LHCN-M2 (cell line): ENCODE measurements at regions not wholly inside any gene's neighbourhood (a gene's known extent, or its start where the extent isn't known, plus 50 kb on each side); places are given as distances from the start of the nearest gene placed in this dataset.
"Not testable (repeated sequence)": the region's sequence is repeated elsewhere in the genome, so short reads cannot be mapped to it uniquely, and the experiment has no call there.

Experiments used
- DNase-seq: peaks from one replicate; pipeline ENCODE4 v3.0.0-alpha.2; 2012; ENCODE audit warnings: low read depth

DNA sequence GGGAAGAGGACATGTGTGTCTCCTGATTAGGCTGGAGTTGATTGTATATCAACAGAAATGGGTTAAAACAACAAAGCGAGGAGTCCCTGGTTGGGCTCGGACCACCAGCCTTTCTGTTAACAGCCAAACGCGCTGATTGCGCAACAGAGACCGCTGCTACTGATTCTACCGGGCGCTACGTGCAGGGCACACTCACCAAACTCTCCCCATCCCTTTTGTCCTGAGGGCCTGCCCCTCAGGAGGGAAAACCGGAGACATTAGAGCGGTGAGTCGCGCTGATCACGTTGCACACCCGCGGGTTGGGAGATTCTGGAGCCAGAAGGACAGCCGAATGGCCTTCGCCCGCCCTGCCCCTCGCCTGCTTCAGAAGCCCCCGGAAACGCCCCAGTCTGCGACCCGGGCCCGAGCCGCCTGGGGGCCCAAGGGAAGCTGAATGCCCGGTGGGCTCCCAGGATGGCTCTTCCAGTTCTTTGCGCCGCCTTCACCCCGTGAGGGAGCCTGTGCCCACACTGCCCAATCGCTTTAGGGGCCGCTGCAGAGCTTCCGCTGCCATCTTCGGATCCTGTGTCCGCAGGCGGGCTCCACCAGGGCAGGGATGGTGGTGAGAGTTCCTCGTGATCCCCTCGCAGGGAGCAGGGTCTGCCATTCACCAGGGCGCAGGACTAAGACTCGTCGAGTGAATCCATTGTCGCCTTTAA lies 165.4 kb upstream of the NBPF11 start:
- no peak for DNase-seq

DNA sequence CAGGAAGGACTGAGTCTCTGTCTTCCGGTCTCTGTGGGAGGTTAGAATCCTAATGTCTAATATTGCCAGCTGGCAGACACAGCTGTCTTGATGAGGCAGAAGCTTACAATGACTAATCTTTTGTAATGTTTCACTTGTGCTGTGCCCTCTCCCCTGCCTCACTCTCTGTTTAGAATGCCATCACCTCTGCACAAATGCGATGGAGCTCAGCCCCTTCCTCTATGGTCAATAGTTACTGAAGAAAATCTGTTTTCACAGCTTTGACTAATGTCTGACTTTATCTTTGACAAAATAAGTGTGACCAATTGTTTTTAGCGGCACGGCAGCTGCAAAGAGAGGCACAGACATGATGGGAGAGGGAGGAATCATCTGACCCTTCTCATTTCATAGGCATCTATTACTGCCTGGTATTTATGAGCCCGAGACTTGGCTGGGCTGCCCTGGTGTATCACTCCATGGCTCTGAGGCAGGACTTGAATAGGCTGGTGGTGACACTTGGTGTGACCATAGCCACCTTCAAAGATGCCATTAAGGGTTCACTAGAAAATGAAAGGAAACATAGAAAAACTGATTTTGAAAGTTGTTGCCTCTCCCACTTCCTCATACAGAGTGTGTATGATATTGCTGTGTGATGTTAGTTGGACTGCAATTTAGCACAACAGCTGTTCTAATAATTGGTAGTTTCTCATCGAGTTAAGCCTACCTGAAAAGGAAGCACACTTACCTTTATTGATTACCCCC lies 163.2 kb upstream of the NBPF11 start:
- DNase-seq = peak; percentile 89

DNA sequence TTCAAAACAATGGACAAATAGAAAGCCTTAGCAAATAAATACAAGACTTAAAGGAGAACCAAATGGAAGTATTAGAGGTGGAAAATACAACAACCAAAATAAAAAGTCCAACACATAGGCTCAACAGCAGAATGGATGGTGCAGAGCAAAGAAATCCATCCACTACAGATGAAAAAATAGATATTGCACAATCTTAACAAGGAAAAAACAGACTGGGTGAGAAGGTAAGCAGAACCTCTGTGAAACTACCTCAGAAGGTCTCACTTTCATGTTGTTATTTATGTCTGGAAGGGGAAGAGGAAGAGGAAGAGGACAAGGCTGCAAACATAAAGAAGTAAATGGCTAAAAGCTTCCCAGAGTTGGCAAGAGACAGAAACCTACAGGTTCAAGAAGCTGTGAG lies 158.7 kb upstream of the NBPF11 start:
- DNase-seq = no peak

DNA sequence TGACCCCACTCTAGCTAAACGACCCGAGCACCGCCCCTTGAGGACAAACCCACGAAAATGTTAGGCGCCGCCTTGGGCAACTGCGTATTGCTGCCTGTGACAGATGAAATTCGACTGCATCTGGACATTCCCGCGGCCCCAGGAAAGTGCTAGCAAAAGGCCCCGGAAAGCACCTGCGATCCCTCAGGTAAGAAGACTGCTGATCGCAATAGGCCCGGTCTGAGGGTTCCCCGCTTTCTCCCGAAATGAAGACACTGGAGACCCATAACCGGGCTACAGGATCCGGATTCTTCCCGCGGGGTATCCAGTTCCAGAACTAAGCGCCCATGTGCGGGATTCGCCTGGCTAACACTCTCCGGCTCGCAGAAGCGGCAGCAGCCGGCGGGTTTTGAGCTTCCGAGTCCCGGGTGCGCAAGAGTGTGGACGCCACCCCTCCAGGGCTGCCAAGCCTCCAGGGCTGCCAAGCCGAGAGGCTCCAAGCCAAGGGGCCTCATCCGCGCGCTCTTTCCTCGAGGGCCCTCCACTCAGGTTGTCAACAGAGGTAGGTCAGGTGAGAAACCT lies 157.9 kb upstream of the NBPF11 start:
- DNase-seq = no peak

DNA sequence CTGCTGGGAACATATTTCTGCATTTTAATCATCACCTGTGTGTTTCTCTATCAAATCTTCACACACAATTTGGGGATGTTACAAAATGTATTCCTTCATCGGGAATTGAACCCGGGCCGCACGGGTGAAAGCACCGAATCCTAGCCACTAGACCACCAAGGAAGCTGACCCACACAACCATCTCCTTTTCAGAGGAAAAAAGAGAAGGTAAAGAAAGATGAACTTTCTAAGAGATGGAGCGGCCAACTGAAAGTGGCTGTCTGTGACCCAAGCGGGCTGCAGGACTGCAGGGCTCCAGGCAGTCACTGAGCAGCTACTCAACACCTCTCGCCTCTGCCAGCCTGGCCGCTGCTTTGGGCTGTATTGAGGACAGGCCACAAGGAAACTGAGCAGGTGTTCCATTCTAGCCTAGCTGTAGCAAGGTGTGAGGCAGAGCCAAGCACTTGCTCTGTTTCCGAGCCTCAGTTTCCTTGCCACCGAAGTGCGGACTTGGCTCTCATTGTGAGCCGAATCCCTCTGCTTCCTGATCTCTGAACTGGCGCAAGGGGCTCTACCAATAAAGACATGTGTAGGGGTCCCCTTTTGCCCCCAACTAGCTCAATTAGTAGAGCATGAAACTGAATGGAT lies 156.9 kb upstream of the NBPF11 start:
- DNase-seq = no peak

DNA sequence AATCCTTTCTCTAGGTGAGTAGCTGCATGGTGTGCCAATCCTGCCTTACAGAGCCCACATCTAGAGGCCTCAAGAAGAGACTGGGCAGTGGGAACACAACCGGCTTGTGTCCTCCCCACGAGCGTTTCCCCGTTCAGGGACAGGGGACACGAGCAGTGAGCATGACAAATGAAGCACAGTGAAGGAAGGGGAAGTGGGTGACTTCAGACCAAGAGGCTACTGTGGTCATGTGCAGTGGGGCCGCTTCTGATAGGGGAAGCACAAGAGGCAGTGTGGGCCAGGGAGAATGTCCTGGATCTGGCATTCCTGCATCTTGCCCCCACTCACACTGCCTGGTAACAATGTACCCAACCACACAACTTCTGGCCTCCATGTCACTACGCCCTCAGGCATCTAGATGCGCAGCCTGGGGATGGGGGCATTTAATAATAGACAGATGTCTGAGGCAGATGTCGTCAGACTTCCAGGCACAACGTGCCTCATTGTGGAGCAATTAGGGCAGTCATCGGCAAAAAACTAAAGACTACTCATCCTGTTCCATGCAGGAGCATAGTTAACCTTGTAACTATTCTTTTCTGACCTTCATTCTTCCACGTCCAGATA lies 155.6 kb upstream of the NBPF11 start:
- DNase-seq = no peak

DNA sequence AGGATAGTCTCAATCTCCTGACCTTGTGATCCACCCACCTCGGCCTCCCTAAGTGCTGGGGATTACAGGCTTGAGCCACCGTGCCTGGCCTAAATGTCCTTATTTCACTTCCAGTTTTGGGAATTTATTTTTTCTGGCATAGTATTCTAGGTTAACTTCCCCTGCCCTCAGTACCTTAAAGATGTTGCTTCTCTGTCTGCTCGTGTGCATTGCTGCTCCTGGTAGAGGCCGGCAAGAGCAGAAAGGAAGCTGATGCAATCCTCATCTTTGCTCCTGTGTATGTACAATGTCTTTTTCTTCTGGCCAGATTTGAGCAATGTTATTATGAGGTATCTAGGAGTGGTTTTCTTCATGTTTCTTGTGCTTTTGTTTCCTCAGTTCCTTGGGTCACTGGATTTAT lies 152.9 kb upstream of the NBPF11 start:
- DNase-seq = not testable (repeated sequence)

DNA sequence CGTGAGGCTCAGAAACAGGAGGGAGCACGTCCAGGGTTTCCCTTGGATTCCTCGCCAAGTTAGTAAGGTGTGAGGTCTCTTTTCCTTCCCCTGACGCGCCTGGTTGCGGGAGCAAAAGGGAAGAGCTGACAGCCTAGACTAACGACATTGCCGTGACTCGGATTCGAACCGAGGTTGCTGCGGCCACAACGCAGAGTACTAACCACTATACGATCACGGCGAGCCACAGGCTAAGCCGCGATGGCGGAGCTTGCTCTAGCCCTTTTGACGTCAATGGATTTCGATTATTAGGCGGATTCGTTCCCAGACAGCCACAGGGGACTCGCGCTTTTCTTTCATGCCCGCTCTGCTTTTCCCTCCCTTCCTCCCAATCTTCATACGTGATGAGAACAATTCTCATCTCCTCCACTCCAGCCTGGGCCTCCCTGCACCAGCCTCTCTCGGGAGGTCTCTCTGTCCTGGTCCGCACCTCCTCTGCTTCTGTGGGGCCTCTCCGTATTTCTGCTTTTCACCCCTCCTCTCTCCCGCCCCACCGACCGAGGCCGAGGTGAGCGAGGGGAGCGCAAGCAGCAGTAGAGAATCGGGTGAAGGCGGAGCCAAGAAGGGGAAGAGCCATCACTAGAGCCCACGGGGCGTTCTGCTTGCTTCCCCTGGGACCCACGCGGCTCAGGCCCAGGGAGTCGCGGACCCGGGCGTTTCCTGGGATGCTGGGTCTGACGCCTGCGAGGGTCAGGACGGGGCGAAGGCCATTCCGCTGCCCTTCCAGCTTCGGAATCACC lies 150.7 kb upstream of the NBPF11 start:
- DNase-seq = not testable (repeated sequence)

DNA sequence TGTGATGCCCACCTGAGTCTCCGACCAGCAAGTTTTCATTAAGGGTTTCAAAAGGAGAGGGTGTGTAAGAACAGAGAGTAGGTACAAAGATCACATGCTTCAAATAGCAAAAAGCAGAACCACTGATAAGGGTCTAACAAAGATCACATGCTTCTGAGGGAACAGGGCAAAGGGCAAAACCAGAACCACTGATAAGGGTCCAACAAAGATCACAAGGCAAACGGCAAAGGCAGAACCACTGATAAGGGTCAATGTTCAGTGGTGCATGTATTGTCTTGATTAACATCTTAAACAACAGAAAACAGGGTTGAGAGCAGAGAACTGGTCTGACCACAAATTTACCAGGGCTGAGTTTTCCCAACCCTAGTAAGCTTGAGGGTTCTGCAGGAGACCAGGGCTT lies 145.8 kb upstream of the NBPF11 start:
- not testable (repeated sequence) for DNase-seq

DNA sequence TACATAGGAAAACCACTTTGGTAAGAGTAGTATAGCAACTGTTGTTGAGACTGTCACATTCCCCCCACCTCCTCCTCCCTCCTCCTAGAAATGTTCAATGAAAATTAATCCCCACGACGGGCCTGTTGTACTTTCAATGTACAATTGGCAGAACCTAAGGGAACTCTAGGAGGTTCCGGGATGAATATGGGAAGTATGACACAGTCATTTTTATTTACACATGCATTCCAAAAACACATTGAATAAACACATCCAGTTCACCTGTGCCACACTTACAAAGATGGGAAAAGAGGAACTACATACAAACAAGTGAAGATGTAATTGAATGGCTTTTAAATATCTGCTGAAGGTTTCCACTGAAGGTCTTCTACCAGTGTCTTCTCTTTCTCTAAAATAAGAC lies 144.4 kb upstream of the NBPF11 start:
- no peak for DNase-seq

DNA sequence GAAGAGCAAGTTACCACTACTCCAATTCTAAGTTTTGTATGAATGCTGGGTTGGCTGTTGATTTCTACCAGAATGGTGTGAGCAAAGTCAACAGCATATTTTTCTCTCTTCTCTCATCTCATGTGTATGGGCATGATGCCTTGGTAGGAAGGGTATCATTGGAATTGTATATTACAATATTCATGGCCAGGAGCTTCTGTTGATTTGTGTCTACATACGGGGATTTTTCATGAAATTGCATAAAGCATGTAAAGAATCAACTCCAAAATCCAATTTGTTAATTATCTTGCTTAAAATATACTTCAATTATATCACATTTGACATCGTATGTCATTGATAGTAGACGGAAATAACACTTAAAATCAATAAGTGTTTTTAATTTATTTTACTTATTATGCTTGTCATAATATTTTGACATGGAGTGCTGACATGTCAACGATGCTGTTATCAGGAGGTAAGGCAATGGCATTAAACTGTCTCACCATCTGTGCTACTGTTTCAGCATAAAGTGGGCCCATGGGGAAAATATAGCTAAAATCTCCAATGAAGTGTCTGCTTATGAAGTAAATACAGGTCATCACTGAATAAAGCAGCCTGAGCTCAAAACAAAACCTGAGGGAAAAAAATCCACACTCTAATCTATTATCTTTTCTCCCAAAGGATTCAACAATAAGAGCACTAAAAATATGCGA lies 142.2 kb upstream of the NBPF11 start:
- no peak for DNase-seq

DNA sequence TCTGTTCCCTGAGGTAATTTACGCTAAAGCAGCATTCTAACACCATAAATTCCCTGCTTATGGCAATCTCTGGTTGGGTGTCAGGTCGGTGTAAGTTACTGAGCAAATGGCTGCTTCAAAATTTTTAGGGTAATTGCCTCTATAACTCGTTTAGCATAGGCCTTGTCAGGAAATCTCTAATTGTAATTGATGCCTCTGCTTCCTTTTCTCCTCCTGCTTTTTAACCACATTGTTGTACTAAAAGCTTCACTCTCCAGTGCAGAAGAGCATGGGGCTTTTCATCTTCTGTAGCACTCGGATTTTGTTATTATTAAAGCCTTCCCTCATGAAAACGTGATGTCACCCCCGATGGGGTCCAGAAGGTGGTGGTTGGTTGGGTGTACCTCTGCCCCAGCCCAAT lies 141.6 kb upstream of the NBPF11 start:
- DNase-seq = no peak

DNA sequence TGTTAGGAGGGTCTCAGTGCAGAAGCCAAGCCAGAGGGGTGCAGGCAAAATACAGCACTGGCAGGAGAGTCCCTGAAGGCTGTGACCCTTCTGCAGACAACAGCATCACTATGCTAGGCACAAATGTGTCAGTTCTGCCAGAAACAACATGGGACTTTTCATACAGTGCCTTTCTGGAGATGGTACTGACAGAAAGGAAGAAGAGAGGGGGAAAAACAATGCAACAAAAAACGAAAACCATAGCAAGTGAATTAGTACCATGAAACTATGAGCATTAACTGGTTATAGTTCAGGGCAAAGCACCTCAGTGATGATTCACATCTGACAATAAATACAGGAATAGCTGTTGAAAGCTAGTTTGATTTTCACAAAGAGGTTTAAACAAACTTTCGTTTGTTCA lies 140.8 kb upstream of the NBPF11 start:
- no peak for DNase-seq

DNA sequence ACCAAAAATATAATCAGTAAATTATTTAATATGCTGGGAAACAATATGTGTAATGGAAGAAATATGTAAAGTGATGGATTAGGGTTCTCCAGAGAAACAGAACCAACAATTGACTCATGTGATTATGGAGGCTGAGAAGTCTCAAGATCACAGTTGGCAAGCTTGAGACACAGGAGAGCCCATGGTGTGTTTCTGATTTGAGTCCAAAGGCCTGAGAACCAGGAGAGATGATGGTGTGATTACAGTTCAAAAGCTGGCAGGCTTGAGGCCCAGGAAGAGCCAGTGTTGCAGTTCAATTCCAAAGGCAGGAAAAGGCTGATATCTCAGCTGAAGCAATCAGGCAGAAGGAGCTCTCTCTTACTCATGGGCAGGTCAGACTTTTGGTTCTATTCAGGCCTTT lies 138.8 kb upstream of the NBPF11 start:
- DNase-seq = peak; percentile 5

DNA sequence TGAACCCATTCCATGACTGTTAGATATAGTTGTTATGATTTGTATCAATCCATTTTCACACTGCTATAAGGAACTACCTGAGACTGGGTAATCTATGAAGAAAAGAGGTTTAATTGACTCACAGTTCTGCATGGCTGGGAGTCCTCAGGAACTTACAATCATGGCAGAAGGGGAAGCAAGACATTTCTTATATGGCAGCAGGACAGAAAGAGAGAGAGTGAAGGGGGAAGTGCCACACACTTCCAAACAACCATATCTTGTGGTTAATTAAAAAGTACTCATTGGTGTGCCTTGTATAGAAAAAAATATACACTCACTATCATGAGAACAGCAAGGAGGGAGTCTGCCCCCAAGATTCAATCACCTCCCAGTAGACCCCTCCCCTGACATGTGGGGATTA lies 137.6 kb upstream of the NBPF11 start:
- no peak for DNase-seq

DNA sequence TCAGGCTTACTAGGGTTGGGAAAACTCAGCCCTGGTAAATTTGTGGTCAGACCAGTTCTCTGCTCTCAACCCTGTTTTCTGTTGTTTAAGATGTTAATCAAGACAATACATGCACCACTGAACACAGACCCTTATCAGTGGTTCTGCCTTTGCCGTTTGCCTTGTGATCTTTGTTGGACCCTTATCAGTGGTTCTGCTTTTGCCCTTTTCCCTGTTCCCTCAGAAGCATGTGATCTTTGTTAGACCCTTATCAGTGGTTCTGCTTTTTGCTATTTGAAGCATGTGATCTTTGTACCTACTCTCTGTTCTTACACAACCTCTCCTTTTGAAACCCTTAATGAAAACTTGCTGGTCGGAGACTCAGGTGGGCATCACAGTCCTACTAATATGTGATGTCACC lies 133.9 kb upstream of the NBPF11 start:
- DNase-seq = not testable (repeated sequence)

DNA sequence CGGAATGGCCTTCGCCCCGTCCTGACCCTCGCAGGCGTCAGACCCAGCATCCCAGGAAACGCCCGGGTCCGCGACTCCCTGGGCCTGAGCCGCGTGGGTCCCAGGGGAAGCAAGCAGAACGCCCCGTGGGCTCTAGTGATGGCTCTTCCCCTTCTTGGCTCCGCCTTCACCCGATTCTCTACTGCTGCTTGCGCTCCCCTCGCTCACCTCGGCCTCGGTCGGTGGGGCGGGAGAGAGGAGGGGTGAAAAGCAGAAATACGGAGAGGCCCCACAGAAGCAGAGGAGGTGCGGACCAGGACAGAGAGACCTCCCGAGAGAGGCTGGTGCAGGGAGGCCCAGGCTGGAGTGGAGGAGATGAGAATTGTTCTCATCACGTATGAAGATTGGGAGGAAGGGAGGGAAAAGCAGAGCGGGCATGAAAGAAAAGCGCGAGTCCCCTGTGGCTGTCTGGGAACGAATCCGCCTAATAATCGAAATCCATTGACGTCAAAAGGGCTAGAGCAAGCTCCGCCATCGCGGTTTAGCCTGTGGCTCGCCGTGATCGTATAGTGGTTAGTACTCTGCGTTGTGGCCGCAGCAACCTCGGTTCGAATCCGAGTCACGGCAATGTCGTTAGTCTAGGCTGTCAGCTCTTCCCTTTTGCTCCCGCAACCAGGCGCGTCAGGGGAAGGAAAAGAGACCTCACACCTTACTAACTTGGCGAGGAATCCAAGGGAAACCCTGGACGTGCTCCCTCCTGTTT lies 128.9 kb upstream of the NBPF11 start:
- not testable (repeated sequence) for DNase-seq

DNA sequence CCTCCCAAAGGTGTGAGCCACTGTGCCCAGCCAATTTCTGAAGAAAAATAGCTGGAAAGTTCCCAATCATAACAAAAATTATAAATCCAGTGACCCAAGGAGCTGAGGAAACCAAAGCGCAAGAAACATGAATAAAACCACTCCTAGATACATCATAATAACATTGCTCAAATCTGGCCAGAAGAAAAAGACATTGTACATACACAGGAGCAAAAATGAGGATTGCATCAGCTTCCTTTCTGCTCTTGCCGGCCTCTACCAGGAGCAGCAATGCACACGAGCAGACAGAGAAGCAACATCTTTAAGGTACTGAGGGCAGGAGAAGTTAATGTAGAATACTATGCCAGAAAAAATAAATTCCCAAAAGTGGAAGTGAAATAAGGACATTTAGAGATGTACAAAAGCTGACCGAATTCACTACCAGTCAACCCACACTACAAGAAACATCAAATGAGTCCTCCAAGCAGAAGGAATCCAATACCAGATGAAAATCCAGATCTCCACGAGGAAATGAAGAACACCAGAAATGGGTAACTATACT lies 127.0 kb upstream of the NBPF11 start:
- DNase-seq = not testable (repeated sequence)

DNA sequence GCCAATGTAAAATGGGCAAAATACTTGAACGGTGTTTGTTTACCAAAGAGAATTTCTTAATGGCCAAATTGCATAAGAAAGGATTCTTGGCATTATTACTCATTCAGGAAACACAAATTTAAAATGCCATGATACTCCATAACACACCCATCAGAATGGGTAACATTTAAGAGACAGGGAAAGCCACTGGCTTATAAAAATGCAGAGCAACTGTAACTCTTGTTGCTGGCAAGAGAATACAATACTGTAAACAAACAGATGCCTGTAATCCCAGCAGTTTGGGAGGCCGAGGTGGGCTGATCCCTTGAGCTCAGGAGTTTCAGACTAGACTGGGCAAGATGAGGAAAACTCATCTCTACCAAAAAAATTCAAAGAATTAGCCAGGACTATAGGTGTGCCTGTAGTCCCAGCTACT lies 125.8 kb upstream of the NBPF11 start:
- peak; percentile 42 for DNase-seq

DNA sequence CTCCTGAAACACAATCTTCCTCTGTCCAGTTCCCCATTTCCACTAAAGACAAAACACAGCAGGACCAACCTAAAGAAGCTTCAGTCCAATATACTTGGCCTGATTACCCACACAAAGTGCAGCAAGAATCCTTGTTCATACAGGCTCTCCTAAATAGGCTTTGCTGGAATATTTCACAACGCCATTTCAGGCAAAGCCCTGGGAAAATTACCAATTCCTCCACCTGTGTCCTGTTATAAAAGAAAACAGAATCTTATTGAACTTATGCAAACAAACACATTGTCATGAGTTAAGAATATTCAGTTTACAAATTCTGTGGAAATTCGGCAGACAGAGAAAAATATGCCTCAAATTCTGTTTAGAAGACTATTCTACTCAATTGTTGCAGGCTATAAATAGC lies 115.0 kb upstream of the NBPF11 start:
- DNase-seq = not testable (repeated sequence)
